Lung microvascular endothelial cell (primary cell): ENCODE measurements at regions not wholly inside any gene's neighbourhood (a gene's known extent, or its start where the extent isn't known, plus 50 kb on each side); places are given as distances from the start of the nearest gene placed in this dataset.

Experiments used
- DNase-seq, 2 donors: peaks; one replicate each; pipeline versions ENCODE4 v3.0.0 to v3.0.0-alpha.2; 2010; ENCODE audit warnings: low read depth in 2 of 2

- no peak for DNase-seq
Observed at GRCh38 chr14:101025131-101025530, 121.6 kb upstream of the RTL1 start.

GRCh38 chr14:101025696-101026095, 122.2 kb upstream of the RTL1 start:
- no peak for DNase-seq

GRCh38 chr14:101026341-101026740, 122.8 kb upstream of the RTL1 start:
- DNase-seq = no peak

- no peak for DNase-seq
Observed at GRCh38 chr14:101027291-101027690, 123.8 kb upstream of the RTL1 start.

GRCh38 chr14:101027966-101028365, 124.4 kb upstream of the RTL1 start:
- no peak for DNase-seq

- no peak for DNase-seq
Observed at GRCh38 chr14:101028971-101029667, 125.6 kb upstream of the RTL1 start.

GRCh38 chr14:101029668-101030290, 126.3 kb upstream of the RTL1 start:
- DNase-seq = no peak

- DNase-seq = no peak
Observed at GRCh38 chr14:101030586-101030985, 127.1 kb upstream of the RTL1 start.

- no peak for DNase-seq
Observed at GRCh38 chr14:101031186-101031585, 127.7 kb upstream of the RTL1 start.

GRCh38 chr14:101031721-101032120, 128.2 kb upstream of the RTL1 start:
- no peak for DNase-seq

- no peak for DNase-seq
Observed at GRCh38 chr14:101032433-101032832, 128.9 kb upstream of the RTL1 start.

- no peak for DNase-seq
Observed at GRCh38 chr14:101033006-101033405, 129.5 kb upstream of the RTL1 start.

GRCh38 chr14:101033446-101034165, 130.1 kb upstream of the RTL1 start:
- DNase-seq = no peak

GRCh38 chr14:101034986-101035385, 131.5 kb upstream of the RTL1 start:
- no peak for DNase-seq

GRCh38 chr14:101035466-101036225, 132.1 kb upstream of the RTL1 start:
- no peak for DNase-seq

- no peak for DNase-seq
Observed at GRCh38 chr14:101037021-101037817, 133.7 kb upstream of the RTL1 start.

GRCh38 chr14:101039031-101039754, 135.7 kb upstream of the RTL1 start:
- DNase-seq = no peak

GRCh38 chr14:101039755-101040138, 136.2 kb upstream of the RTL1 start:
- no peak for DNase-seq

GRCh38 chr14:101040538-101041442, 137.3 kb upstream of the RTL1 start:
- no peak for DNase-seq

- no peak for DNase-seq
Observed at GRCh38 chr14:101043891-101044290, 140.4 kb upstream of the RTL1 start.
